ENCODE measurements at regions not wholly inside any gene's neighbourhood (a gene's known extent, or its start where the extent isn't known, plus 50 kb on each side); places are given as distances from the start of the nearest gene placed in this dataset.

- TF ChIP-seq POLR2A (IDR thresholded peaks at IDR 0.05; ENCODE audit: low read length): no peak
- TF ChIP-seq GATA1 (IDR thresholded peaks at IDR 0.05; ENCODE audit: low read depth, low read length): no peak
- DNase-seq: no peak
Observed at GRCh38 chr19:31553846-31554215, 204.6 kb upstream of the TSHZ3 start.

GRCh38 chr19:31554360-31554759, 205.1 kb upstream of the TSHZ3 start:
- TF ChIP-seq POLR2A (IDR thresholded peaks at IDR 0.05; ENCODE audit: low read length): no peak
- no peak for TF ChIP-seq GATA1 (IDR thresholded peaks at IDR 0.05; ENCODE audit: low read depth, low read length)
- DNase-seq: no peak

GRCh38 chr19:31555634-31556215, 206.5 kb upstream of the TSHZ3 start:
- TF ChIP-seq GATA1 (IDR thresholded peaks at IDR 0.05; ENCODE audit: low read depth, low read length) (no peak), POLR2A (IDR thresholded peaks at IDR 0.05; ENCODE audit: low read length) (no peak)
- no peak for DNase-seq

DNA sequence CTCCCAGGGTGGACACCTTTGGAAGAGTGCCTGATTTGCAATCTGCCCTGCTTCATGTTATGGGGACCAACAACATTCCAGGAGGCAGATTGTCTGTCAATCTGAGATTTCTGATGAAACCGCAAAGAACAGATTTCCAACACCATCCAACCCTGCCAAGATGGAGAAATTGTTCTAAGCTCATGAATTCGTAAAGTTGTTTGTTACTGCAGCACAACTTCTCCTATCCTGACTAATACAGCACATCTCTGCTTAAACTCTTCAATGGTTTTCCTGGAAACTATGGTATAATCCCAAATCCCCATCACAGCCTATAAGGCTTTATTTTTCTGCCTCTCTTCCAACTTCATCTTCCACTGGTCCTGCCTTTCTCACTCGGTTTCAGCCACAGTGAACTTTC, 210.3 kb upstream of the TSHZ3 start:
- DNase-seq: no peak
- no peak for TF ChIP-seq GATA1 (IDR thresholded peaks at IDR 0.05; ENCODE audit: low read depth, low read length)
- no peak for TF ChIP-seq POLR2A (IDR thresholded peaks at IDR 0.05; ENCODE audit: low read length)

GRCh38 chr19:31560086-31561060, 211.1 kb upstream of the TSHZ3 start:
- DNase-seq: no peak
- TF ChIP-seq POLR2A (IDR thresholded peaks at IDR 0.05; ENCODE audit: low read length) (no peak), GATA1 (IDR thresholded peaks at IDR 0.05; ENCODE audit: low read depth, low read length) (no peak)

DNA sequence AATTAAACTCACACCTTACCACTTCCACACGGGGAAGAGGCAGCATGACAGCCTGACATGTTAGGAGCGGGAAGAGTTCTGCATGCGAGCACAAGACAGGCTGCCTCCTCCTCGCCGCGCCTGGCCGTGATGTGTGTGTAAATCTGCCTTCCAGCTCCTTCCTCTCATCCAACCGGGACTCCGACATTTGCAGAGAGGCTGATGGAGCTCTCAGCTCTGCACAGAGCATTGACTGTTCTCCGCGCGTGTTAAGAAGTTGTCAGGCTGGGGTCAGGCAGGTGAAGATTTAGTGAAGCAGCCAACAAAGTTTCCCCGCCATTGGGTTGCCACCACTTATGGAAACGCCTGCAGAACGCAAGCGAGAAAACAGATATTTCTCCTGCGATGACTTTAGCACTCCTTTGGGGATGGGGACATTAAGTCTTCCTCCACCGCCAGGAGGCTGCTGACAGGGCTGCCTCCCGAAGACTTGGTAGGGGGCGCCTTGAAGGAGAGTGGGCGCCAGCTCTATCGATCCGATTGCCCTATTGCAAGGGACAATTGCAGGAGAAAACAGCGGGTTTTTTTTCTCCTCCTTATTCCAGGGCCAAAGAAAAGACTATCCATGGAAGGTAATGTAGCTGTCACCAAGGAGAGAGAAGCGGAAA, 213.9 kb upstream of the TSHZ3 start:
- no peak for DNase-seq
- TF ChIP-seq GATA1 (IDR thresholded peaks at IDR 0.05; ENCODE audit: low read depth, low read length) (no peak), POLR2A (IDR thresholded peaks at IDR 0.05; ENCODE audit: low read length) (no peak)

GRCh38 chr19:31567776-31568175, 218.5 kb upstream of the TSHZ3 start:
- TF ChIP-seq POLR2A (IDR thresholded peaks at IDR 0.05; ENCODE audit: low read length) (no peak), GATA1 (IDR thresholded peaks at IDR 0.05; ENCODE audit: low read depth, low read length) (no peak)
- DNase-seq: no peak

DNA sequence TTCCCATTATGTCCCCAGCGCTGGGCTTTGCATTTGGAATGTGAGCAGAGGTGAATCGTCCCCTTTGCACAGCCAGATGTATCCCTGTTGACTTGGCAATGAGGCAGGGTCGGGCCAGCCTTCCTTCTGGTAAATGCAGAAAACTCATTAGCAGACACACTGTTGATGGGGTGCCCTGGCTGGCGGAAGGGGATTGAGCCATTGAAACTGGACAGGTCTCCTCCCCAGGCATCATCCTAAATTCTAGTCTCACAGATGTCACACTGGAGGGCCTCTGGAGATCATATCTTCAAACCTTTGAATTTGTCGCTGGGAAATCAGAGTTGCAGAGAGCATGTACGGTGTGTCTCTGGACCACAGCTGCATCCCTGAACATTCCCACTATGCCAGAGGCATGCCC, 219.5 kb upstream of the TSHZ3 start:
- TF ChIP-seq POLR2A (IDR thresholded peaks at IDR 0.05; ENCODE audit: low read length) (no peak), GATA1 (IDR thresholded peaks at IDR 0.05; ENCODE audit: low read depth, low read length) (no peak)
- no peak for DNase-seq

DNA sequence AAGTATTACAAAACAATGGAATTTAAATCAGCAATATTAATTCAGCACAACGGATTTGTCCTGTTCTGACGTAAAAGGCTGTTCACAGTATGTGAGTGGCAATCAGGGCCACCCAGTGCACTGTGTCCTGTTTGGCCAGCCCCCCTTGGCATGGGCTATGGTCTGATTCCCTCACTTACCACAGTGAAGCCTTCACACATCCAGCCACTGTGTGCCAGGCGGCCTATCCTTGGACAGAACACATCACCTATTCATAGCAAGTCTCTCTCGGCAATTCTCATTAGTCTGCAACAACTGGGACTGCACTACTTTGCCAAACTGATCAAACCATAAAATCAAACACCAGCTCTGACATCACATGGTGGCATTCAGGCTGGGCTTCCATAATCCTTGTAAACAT, 221.5 kb upstream of the TSHZ3 start:
- no peak for DNase-seq
- TF ChIP-seq POLR2A (IDR thresholded peaks at IDR 0.05; ENCODE audit: low read length) (no peak), GATA1 (IDR thresholded peaks at IDR 0.05; ENCODE audit: low read depth, low read length) (no peak)

- no peak for TF ChIP-seq GATA1 (IDR thresholded peaks at IDR 0.05; ENCODE audit: low read depth, low read length)
- TF ChIP-seq POLR2A (IDR thresholded peaks at IDR 0.05; ENCODE audit: low read length): no peak
- DNase-seq: no peak
Observed at GRCh38 chr19:31572102-31572975, 223.1 kb upstream of the TSHZ3 start.

DNA sequence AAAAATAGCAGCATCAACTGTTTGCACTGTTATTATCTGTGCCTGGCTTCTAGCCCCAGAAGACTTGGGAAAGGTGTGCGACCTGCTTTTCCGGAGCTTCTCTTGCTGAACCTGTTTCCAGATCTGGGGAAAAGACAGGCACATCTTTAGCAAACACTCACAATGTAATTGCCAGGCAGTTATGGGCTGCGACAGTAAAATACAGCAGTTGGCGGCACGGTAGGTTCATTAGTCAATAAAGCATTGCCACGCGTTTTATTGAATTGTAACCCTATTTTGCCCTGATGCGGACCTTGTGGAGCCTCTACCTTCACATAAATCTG, 223.7 kb upstream of the TSHZ3 start:
- no peak for TF ChIP-seq POLR2A (IDR thresholded peaks at IDR 0.05; ENCODE audit: low read length)
- no peak for TF ChIP-seq GATA1 (IDR thresholded peaks at IDR 0.05; ENCODE audit: low read depth, low read length)
- no peak for DNase-seq

DNA sequence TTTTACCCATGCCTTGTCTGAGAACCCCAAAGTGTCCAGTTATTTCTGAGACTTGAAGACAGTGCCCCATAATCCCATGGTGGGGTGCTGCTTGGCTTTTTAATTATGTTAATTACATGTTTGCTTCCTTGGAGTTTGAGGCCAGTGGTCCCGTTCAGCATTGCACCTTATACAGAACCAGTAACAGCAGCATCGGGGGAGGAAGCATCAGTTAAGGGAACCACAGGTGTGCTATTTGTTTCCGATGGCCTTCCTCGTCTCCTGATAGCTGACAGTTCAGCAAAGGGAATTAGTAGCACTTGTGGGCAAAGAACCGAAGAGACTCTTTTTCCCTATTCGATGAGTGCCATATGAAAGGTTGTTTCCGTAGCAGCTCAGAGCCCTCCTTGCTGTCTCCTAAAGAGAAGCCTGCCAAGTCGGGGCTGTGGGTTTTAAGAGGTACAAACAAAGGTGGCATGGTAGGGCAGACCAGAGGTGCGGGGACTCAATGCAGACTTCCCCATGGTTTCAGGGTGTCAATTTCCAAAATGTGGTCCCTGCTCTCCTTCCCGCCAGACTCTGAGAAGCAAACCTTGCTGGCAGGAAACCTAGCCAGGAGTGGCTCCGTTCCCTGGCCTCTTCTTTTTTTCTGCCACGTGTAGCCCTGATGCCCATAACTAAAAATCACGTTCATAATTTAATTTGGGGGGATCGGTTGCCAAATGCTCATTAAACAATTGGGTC, 225.2 kb upstream of the TSHZ3 start:
- no peak for DNase-seq

DNA sequence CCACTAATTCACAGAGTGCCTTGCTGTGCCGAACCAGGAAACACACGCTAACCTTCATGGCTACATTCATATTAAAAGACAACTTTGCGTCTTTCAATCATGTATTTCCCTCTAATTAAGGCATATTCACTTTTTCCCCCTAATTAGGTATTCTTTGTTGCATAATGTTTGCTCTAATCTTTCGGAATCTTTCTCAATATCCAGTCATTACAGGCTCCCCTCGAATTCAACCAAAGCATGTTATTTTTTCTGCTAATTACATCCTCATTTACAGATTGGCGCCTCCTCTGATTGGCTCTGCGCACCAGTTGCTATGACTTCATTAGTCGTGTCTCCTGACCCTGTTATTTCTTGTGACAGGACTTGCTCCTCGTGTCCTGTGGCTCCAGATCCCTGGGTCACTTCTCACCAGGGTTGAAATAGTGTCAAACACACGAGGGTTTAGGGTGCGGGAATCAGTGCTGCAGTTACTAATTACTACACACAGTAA, 226.7 kb upstream of the TSHZ3 start:
- TF ChIP-seq POLR2A (IDR thresholded peaks at IDR 0.05; ENCODE audit: low read length) (no peak), GATA1 (IDR thresholded peaks at IDR 0.05; ENCODE audit: low read depth, low read length) (no peak)

More for the DNA sequence above, 225.2 kb upstream of the TSHZ3 start:
- no peak for TF ChIP-seq POLR2A (IDR thresholded peaks at IDR 0.05; ENCODE audit: low read length)
- TF ChIP-seq GATA1 (IDR thresholded peaks at IDR 0.05; ENCODE audit: low read depth, low read length): no peak

More for the DNA sequence above, 226.7 kb upstream of the TSHZ3 start:
- DNase-seq: no peak
